Fibroblast of mammary gland (primary cell): ENCODE measurements at regions not wholly inside any gene's neighbourhood (a gene's known extent, or its start where the extent isn't known, plus 50 kb on each side); places are given as distances from the start of the nearest gene placed in this dataset.

Experiments
- DNase-seq: peaks from one replicate; pipeline ENCODE4 v3.0.0-alpha.2; 2010; ENCODE audit warnings: low read depth
- H3K4me3 ChIP-seq: 2 replicates; pipeline ENCODE4 v1.5.1; 2011; ENCODE audit warnings: low read depth, mild to moderate bottlenecking, low read length, moderate library complexity; ENCODE audit not compliant: control insufficient read depth
- CTCF ChIP-seq: conservative IDR thresholded peaks from 2 replicates; pipeline ENCODE4 v1.5.1; 2011; ENCODE audit warnings: low read depth, low read length, inconsistent platforms; ENCODE audit not compliant: control insufficient read depth, insufficient read depth

GRCh38 chr3:106161246-106161645 is 292.4 kb upstream of the CBLB start:
- no peak for DNase-seq
- TF ChIP-seq CTCF: no peak
- no peak overlapping the region for H3K4me3 ChIP-seq

- TF ChIP-seq CTCF: no peak
- DNase-seq: no peak
- no peak overlapping the region for H3K4me3 ChIP-seq
These were observed 298.9 kb upstream of the CBLB start for GRCh38 chr3:106167728-106168127.

GRCh38 chr3:106168962-106169750 is 300.3 kb upstream of the CBLB start:
- no peak overlapping the region for H3K4me3 ChIP-seq
- TF ChIP-seq CTCF: no peak
- DNase-seq: no peak

- DNase-seq: no peak
- H3K4me3 ChIP-seq: no peak overlapping the region
- TF ChIP-seq CTCF: no peak
These were observed 301.8 kb upstream of the CBLB start for GRCh38 chr3:106170636-106171035.

GRCh38 chr3:106172101-106172500 is 303.3 kb upstream of the CBLB start:
- no peak for TF ChIP-seq CTCF
- no peak for DNase-seq
- no peak overlapping the region for H3K4me3 ChIP-seq

GRCh38 chr3:106172780-106173179 is 304.0 kb upstream of the CBLB start:
- H3K4me3 ChIP-seq: no peak overlapping the region
- DNase-seq: no peak
- no peak for TF ChIP-seq CTCF

GRCh38 chr3:106175276-106175675 is 306.5 kb upstream of the CBLB start:
- H3K4me3 ChIP-seq: no peak overlapping the region
- DNase-seq: no peak
- no peak for TF ChIP-seq CTCF
